ENCODE measurements at regions not wholly inside any gene's neighbourhood (a gene's known extent, or its start where the extent isn't known, plus 50 kb on each side); places are given as distances from the start of the nearest gene placed in this dataset.
"Not testable (repeated sequence)": the region's sequence is repeated elsewhere in the genome, so short reads cannot be mapped to it uniquely, and the experiment has no call there.

- DNase-seq (ENCODE audit: low spot score): no peak
These were observed 289.8 kb upstream of the GRAMD2B start for GRCh38 chr5:126133424-126133823.

- no peak for DNase-seq (ENCODE audit: low spot score)
These were observed 285.3 kb upstream of the GRAMD2B start for GRCh38 chr5:126137891-126138280.

- no peak for DNase-seq (ENCODE audit: low spot score)
These were observed 284.8 kb upstream of the GRAMD2B start for GRCh38 chr5:126138281-126138931.

DNA sequence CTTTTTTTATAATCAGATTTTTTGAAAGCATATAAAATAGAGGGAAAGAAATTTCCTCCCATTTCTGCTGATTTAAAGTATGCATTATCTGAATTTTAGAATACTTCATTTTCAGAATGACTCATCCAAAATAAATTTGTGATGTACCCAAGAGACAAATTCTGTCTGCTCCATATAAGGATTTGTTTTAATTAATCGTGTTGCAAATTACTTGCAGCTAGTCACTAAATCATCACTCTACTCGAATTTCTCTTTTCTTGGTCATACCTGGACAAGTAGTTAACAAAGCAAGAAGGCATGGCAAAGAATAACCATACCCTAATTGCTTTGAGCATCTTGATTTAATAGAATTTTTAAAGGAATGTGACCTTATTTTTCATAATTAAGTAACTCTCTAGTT lies 284.1 kb upstream of the GRAMD2B start:
- no peak for DNase-seq (ENCODE audit: low spot score)

GRCh38 chr5:126139773-126140172 lies 283.4 kb upstream of the GRAMD2B start:
- DNase-seq (ENCODE audit: low spot score): no peak

- DNase-seq (ENCODE audit: low spot score): no peak
These were observed 279.6 kb upstream of the GRAMD2B start for GRCh38 chr5:126143622-126144021.

- DNase-seq (ENCODE audit: low spot score): not testable (repeated sequence)
These were observed 272.9 kb upstream of the GRAMD2B start for GRCh38 chr5:126150319-126150718.

DNA sequence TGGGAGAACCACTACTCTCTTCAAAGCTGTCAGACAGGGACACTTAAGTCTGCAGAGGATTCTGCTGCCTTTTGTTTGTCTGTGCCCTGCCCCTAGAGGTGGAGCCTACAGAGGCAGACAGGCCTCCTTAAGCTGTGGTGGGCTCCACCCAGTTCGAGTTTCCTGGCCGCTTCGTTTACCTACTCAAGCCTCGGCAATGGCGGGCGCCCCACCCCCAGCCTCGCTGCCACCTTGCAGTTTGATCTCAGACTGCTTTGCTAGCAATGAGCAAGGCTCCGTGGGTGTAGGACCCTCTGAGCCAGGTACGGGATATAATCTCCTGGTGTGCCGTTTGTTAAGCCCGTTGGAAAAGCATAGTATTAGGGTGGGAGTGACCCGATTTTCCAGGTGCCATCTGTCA lies 267.9 kb upstream of the GRAMD2B start:
- not testable (repeated sequence) for DNase-seq (ENCODE audit: low spot score)

DNA sequence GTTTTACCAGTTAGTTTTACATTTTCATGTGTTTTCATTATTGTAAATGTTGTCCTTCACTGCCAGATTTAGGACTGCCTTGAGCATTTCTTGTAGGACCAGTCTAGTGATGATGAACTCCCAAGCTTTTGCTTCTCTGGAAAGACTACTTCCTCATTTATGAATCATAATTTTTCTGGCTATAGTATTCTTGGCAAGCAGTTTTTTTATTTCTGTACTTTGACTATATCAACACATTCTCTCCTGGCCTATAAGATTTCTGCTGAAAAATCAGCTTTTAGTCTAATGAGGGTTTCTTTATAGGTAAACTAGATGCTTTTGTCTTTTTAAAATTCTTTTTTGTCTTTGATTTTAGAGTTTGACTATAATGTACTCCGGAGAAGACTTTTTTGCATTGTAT lies 256.8 kb upstream of the GRAMD2B start:
- DNase-seq (ENCODE audit: low spot score): no peak

DNA sequence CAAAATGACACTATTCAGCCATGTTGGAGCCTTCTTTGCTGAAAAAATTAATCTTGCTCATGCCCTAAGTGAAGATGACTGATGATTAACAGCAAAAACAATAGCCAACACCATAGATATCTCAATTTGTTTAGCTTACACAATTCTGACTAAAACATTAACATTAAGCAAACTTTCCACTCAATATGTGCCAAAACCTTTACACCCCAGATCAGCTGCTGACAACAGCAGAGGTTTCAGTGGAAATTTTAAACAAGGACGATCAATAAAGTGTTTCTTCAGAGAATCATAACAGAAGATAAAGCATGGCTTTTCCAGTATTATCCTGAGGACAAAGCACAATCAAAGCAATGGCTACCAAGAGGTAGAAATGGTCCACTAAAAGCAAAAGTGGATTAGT lies 254.4 kb upstream of the GRAMD2B start:
- DNase-seq (ENCODE audit: low spot score): no peak

- no peak for DNase-seq (ENCODE audit: low spot score)
These were observed 251.3 kb upstream of the GRAMD2B start for GRCh38 chr5:126171916-126172315.

- no peak for DNase-seq (ENCODE audit: low spot score)
These were observed 250.4 kb upstream of the GRAMD2B start for GRCh38 chr5:126172812-126173211.

DNA sequence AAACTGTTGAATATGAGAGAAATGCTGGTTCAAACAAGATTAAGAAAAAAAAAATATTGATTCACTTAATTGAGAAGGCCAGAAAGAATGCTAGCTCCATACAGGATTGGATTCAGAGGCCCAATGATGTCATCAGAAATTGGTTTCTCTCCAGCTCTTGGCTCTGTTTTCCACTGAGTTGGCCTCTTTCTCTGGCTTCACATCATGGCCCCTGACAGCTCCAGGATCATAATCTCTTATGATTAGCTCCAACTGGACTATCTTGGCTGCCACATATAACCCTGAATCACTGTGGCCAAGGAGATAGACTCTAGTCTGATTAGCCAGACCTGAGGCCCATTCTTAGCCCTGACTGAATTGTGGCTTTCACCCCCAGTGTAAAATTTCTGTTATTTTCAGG lies 244.7 kb upstream of the GRAMD2B start:
- no peak for DNase-seq (ENCODE audit: low spot score)

DNA sequence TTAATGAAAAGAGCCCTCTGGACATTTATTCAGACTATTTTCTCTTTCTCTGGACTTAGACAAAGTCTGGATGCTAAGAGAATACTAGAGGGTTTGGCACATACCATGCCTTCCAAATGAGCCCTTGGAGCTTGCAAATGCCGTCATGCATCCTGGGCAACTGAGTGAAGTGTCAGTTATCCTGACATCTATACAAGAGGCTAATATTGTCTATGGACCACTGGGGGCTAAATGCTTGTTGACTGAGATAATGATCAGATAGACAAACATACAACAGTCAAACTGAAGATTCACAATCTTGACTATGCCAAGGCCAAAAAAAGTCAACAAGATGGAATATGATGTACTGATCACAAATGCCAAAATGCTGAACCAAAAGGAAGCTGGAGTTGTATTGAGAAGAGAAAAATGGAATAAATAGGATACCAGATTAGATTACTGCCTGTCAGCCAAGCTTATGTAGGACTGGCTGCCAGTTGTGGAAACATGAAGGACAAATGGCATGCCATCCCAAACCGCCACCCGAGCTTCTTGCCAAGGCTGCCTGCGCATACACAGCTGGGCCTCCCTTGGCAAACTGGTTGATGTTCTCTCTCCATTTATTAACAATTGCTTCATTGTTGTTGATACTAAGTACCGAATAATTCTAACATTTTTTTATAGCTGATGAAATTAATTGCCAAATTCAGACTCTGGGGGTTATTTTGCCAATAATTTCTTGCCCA lies 240.1 kb upstream of the GRAMD2B start:
- DNase-seq (ENCODE audit: low spot score): no peak

DNA sequence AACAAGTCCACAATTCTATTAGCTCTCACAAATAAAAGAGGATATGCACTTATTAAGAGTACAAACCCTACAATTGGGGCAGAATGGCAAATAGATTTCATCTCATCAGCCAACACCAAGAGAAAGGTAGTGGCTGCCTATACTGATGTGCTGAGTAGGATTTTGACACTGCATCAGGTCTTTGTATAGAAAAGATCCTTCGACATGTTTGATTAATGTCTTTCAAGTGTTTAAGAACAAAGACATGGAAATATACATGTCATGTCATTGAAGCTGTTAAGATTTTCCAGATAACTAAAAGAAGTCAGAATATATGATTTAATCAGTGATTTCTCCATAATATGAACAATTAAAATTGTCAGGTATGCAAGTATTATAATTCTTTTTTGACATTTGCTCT lies 238.7 kb upstream of the GRAMD2B start:
- DNase-seq (ENCODE audit: low spot score): no peak

- DNase-seq (ENCODE audit: low spot score): no peak
These were observed 237.0 kb upstream of the GRAMD2B start for GRCh38 chr5:126186210-126186609.

GRCh38 chr5:126188804-126189203 lies 234.4 kb upstream of the GRAMD2B start:
- no peak for DNase-seq (ENCODE audit: low spot score)

DNA sequence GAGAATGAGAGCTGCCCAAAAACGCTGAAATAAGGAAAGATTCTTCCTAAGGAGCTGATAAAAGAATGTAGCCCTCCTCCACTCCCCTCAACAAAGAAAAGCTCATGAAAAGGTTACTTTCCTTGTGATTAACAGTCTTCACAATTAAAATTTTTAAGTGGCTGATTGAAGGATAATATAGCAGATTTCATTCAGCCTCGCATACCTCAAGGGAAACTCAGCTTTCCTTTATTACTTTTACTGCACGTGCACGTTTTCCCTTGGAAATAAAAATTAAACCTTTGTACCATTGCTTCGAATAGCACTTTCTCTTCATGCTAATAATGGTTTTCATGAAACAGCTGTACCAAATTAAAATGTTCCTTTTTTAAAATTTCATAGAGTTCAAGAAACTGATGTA lies 234.0 kb upstream of the GRAMD2B start:
- no peak for DNase-seq (ENCODE audit: low spot score)

DNA sequence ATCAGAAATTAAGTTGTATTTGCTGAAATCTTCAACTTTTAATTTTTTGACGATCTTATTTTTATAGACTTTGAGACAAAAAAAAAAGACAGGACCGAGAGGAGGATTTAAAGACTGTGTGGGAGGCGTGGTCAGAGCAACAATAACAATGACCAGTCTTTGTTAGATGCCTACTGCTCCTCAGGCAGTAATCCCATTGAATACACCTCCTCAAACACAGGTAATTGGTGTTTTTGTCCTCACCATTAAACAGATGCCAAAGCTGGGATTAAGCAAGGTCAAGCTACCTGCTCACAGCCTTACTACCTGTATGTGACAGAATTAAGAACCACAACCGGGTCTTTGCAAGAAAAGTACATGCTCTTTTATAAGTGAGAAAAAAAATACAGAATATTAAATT lies 233.3 kb upstream of the GRAMD2B start:
- DNase-seq (ENCODE audit: low spot score): no peak

- DNase-seq (ENCODE audit: low spot score): no peak
These were observed 231.0 kb upstream of the GRAMD2B start for GRCh38 chr5:126192226-126192625.

DNA sequence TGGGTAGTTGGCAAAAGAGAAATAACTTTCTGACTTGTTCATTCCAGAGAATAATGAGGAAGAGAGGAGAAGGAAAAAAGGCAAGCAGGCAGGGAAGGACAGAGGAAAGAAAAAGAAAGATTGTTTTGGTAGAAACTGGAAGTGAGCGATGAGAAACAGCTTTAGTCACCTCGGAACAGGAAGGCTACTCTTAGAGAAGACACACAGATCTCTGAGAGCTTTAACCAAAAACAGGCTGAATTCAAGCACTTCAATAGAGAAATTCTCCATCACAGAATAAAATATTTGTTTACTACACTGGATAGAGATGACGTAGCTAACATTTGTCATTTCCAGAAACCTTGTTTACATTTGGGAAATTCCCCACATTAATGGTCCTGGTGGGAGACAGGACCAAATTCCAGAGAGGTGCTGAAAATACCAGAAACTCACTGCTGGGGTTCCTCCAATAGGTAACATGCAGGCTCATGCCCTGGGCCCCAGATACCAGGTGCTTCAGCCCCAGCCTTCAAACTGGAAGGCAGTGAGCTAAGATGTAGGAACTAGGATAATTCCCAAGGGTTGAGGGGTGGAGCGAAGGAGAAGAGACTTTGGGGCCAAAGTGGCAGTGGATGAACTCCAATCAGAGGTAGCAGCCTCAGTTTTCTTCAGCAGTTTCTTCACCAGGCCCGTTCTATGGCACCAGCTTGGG lies 227.7 kb upstream of the GRAMD2B start:
- DNase-seq (ENCODE audit: low spot score): no peak

- no peak for DNase-seq (ENCODE audit: low spot score)
These were observed 224.7 kb upstream of the GRAMD2B start for GRCh38 chr5:126198531-126198930.

GRCh38 chr5:126199467-126199866 lies 223.7 kb upstream of the GRAMD2B start:
- no peak for DNase-seq (ENCODE audit: low spot score)
